ENCODE measurements at regions not wholly inside any gene's neighbourhood (a gene's known extent, or its start where the extent isn't known, plus 50 kb on each side); places are given as distances from the start of the nearest gene placed in this dataset.

DNA sequence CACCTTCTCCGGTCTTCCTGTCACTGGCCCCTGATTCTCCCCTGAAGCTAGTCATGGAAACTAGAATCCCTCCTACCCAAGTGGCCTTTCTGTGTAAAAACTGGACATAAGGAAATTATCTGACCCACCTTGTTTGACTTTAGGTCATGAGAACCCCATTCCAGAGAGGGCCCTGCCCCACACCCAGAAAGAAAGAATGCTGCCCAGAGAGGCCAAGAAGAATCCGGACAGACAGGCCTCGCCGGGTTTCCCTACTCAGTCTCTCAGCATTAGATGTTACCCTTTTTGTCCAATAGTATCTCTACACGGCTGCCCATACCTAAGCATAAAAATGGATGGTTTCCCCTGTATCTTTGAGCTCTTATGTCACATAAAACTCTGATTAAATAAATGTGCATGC lies 83.3 kb upstream of the HELT start:
- Histone ChIP-seq H3K27ac (ENCODE audit: low read length) (no peak overlapping the region), H3K9me3 (ENCODE audit: control insufficient read depth in 1 of 2, low read length in 2 of 2) (no peaks in the 10 kb centered on the region), H3K4me1 (ENCODE audit: control insufficient read depth in 1 of 2, insufficient read depth in 2 of 2, low read length in 2 of 2) (no peaks in the 10 kb centered on the region), H3K4me3 (ENCODE audit: low read depth in 1 of 2, low read length in 2 of 2) (no peak overlapping the region), H3K36me3 (ENCODE audit: control insufficient read depth in 1 of 2, insufficient read depth in 2 of 2, low read length in 2 of 2) (no peaks in the 10 kb centered on the region), H3K27me3 (ENCODE audit: low read depth, low read length) (no peaks in the 10 kb centered on the region)

DNA sequence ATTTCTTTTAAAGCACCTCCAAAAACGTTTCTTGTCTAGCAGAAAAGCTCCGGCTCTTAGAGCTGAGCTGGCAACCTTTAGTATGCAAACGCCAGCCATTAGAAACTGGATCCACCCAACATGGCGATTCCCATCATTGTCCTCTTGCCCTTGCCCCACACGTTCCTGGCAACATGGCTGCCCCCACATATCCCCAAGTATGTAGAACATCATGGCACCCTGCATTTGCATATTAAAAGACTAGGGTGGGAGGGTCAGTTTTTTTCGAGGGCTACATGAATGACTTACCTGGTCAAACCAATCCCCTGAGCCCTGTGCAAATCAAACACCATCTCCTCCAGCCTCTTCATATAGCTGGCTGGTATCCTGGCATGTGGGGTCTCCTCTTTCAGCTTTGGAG lies 82.2 kb upstream of the HELT start:
- H3K4me3 ChIP-seq (ENCODE audit: low read depth in 1 of 2, low read length in 2 of 2): no peak overlapping the region

DNA sequence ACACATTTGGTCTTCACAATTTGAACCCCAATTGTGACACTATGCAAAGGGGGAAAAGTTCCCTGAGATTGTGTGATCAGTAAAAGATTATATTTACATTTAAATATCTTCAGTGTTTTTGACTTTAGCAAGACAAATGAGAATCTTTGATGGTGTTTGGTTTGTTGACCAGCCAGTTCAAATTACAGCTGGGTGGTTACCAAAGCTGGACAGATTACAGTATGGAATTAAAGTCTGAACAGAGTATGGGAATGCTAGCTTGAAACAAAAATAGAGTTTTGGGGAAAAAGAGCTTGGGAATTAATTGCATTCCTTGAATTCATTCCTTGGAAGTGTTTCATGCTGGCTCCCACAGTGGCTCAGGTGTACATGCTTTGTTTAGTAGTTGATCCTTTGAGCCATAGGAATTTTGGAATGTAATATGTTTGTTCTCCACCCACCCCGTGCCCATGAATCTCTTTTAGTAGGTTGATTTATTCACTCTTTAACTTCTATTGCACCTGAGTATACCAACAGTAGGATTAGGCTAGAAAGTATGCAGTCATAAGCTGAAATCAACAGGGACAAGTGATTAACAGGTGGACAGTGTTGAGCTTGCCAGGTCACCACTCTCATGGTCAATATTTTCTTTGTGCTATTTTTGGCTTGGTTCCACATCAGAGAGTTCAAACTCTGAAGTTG lies 81.1 kb upstream of the HELT start:
- Histone ChIP-seq H3K27me3 (ENCODE audit: low read depth, low read length) (no peaks in the 10 kb centered on the region), H3K4me1 (ENCODE audit: control insufficient read depth in 1 of 2, insufficient read depth in 2 of 2, low read length in 2 of 2) (no peaks in the 10 kb centered on the region), H3K4me3 (ENCODE audit: low read depth in 1 of 2, low read length in 2 of 2) (no peak overlapping the region), H3K27ac (ENCODE audit: low read length) (no peak overlapping the region), H3K36me3 (ENCODE audit: control insufficient read depth in 1 of 2, insufficient read depth in 2 of 2, low read length in 2 of 2) (no peaks in the 10 kb centered on the region), H3K9me3 (ENCODE audit: control insufficient read depth in 1 of 2, low read length in 2 of 2) (no peaks in the 10 kb centered on the region)

More for the DNA sequence above, 82.2 kb upstream of the HELT start:
- Histone ChIP-seq H3K4me1 (ENCODE audit: control insufficient read depth in 1 of 2, insufficient read depth in 2 of 2, low read length in 2 of 2) (no peaks in the 10 kb centered on the region), H3K9me3 (ENCODE audit: control insufficient read depth in 1 of 2, low read length in 2 of 2) (no peaks in the 10 kb centered on the region), H3K36me3 (ENCODE audit: control insufficient read depth in 1 of 2, insufficient read depth in 2 of 2, low read length in 2 of 2) (no peaks in the 10 kb centered on the region), H3K27me3 (ENCODE audit: low read depth, low read length) (no peaks in the 10 kb centered on the region), H3K27ac (ENCODE audit: low read length) (no peak overlapping the region)

DNA sequence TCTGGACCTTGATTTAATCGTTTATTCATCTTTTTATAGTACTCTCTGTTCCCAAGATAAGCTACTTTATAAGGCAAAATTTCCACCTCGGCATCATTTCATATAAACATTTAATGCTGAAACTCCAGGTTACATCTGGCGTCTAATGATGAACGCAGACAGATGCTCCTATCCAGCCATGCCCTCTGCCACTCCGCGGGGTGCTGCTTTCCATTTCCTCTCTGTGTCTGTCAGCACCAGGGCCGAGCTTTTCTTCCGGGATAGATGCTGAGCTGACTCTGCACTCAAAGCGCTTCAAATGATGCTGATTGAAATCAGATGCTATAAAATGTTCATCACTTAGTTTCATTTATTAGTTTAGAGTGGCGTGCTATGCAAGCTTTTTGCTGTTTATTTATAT lies 80.5 kb upstream of the HELT start:
- H3K27ac ChIP-seq (ENCODE audit: low read length): no peak overlapping the region
- no peaks in the 10 kb centered on the region for H3K27me3 ChIP-seq (ENCODE audit: low read depth, low read length)
- no peaks in the 10 kb centered on the region for H3K9me3 ChIP-seq (ENCODE audit: control insufficient read depth in 1 of 2, low read length in 2 of 2)
- H3K36me3 ChIP-seq (ENCODE audit: control insufficient read depth in 1 of 2, insufficient read depth in 2 of 2, low read length in 2 of 2): no peaks in the 10 kb centered on the region
- H3K4me3 ChIP-seq (ENCODE audit: low read depth in 1 of 2, low read length in 2 of 2): no peak overlapping the region
- H3K4me1 ChIP-seq (ENCODE audit: control insufficient read depth in 1 of 2, insufficient read depth in 2 of 2, low read length in 2 of 2): no peaks in the 10 kb centered on the region

DNA sequence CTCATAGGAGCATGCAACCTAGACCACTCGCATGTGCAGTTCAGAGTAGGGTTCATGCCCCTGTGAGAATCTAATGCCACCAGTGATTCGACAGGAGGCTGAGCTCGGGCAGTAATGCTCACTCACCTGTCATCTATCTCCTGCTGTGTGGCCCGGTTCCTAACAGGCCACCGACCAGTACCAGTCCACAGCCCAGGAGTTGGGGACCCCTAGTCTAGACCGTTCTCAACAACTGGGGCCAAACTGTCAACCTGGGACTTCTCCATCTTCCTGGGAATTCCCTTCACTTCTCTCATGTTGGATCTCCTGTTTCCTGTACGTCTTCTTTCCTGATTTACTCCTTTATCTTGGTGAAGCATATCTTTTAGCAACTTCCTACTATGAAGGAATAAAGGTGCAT lies 79.4 kb upstream of the HELT start:
- Histone ChIP-seq H3K9me3 (ENCODE audit: control insufficient read depth in 1 of 2, low read length in 2 of 2) (no peaks in the 10 kb centered on the region), H3K36me3 (ENCODE audit: control insufficient read depth in 1 of 2, insufficient read depth in 2 of 2, low read length in 2 of 2) (no peaks in the 10 kb centered on the region), H3K4me3 (ENCODE audit: low read depth in 1 of 2, low read length in 2 of 2) (no peak overlapping the region), H3K27ac (ENCODE audit: low read length) (no peak overlapping the region), H3K4me1 (ENCODE audit: control insufficient read depth in 1 of 2, insufficient read depth in 2 of 2, low read length in 2 of 2) (no peaks in the 10 kb centered on the region), H3K27me3 (ENCODE audit: low read depth, low read length) (no peaks in the 10 kb centered on the region)

DNA sequence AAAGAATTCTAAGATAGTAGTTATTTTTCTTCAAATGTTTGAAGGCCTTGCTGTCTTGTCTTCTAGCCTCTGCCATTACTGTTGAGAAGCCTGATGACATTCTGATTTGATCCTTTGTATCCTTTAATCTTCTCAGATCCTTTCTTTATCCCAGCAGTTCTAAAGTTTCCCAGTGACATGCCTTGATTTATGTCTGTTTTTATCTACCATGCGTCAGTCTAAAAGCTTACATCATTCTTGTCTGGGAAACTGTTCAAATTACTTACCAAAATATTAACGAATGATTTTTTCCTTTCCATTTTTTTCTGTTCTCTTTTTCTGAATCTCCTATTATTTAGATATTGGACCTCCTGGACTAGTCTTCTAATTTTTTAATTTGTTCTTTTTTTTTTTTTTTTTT lies 78.3 kb upstream of the HELT start:
- H3K36me3 ChIP-seq (ENCODE audit: control insufficient read depth in 1 of 2, insufficient read depth in 2 of 2, low read length in 2 of 2): no peaks in the 10 kb centered on the region
- H3K27me3 ChIP-seq (ENCODE audit: low read depth, low read length): no peaks in the 10 kb centered on the region
- no peaks in the 10 kb centered on the region for H3K4me1 ChIP-seq (ENCODE audit: control insufficient read depth in 1 of 2, insufficient read depth in 2 of 2, low read length in 2 of 2)
- no peak overlapping the region for H3K27ac ChIP-seq (ENCODE audit: low read length)
- no peaks in the 10 kb centered on the region for H3K9me3 ChIP-seq (ENCODE audit: control insufficient read depth in 1 of 2, low read length in 2 of 2)
- no peak overlapping the region for H3K4me3 ChIP-seq (ENCODE audit: low read depth in 1 of 2, low read length in 2 of 2)

DNA sequence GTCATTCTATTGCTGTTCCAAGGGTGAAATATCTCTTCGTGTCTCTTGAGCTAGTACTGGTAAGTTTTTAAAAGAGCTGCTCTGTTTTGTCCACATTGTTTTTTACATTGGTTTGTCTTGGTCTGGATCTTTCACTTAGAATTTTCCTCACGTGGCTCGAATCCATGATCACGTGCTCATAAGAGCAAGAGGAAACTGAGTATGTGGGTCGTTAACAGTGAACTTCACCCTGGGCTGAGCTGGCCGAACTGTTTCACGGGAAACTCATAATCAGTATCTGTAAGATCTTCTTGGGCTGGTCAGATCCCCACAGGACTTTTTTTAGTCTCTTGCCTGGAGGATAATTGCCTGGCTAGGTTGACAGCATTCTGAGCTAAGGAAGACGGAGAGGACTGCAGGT lies 77.8 kb upstream of the HELT start:
- no peak overlapping the region for H3K4me3 ChIP-seq (ENCODE audit: low read depth in 1 of 2, low read length in 2 of 2)
- H3K36me3 ChIP-seq (ENCODE audit: control insufficient read depth in 1 of 2, insufficient read depth in 2 of 2, low read length in 2 of 2): no peaks in the 10 kb centered on the region
- H3K4me1 ChIP-seq (ENCODE audit: control insufficient read depth in 1 of 2, insufficient read depth in 2 of 2, low read length in 2 of 2): no peaks in the 10 kb centered on the region
- no peaks in the 10 kb centered on the region for H3K9me3 ChIP-seq (ENCODE audit: control insufficient read depth in 1 of 2, low read length in 2 of 2)
- H3K27ac ChIP-seq (ENCODE audit: low read length): no peak overlapping the region
- H3K27me3 ChIP-seq (ENCODE audit: low read depth, low read length): no peaks in the 10 kb centered on the region

DNA sequence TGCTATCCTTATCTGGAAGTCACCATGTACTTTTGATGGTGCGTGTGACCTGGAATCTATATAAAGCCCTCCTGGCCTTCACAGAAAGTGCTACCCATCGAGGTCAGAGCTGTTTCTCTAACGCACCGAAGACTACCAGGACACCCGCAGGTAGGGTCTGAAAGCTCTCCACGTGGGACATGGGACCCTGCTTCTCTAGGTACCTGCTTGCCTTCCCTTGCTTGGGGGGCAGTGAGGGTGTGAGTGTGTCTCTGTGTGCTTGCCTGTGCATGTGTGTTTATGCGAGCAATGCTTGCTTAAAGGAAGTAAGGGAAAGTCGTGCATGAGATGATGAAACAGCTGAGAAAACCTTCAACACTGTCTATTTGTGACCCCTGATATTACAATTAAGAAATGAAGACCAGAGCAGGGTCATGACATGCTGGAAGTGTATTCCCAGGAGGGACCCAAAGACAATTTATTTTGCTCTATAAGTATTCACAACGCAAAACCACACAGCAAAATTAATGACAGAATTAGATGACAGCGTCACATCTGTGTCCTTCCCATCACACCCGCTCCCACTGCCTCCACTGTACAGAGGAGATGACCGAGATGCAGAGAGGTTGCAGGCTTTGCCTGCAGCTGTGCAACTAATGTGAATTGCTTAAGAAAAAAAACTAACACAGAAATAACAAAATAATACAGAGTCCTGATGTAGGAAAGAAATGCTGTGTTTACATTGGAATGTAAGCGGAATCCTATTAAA lies 76.4 kb upstream of the HELT start:
- no peaks in the 10 kb centered on the region for H3K27me3 ChIP-seq (ENCODE audit: low read depth, low read length)
- no peaks in the 10 kb centered on the region for H3K9me3 ChIP-seq (ENCODE audit: control insufficient read depth in 1 of 2, low read length in 2 of 2)
- no peaks in the 10 kb centered on the region for H3K4me1 ChIP-seq (ENCODE audit: control insufficient read depth in 1 of 2, insufficient read depth in 2 of 2, low read length in 2 of 2)
- H3K36me3 ChIP-seq (ENCODE audit: control insufficient read depth in 1 of 2, insufficient read depth in 2 of 2, low read length in 2 of 2): no peaks in the 10 kb centered on the region
- no peak overlapping the region for H3K4me3 ChIP-seq (ENCODE audit: low read depth in 1 of 2, low read length in 2 of 2)
- H3K27ac ChIP-seq (ENCODE audit: low read length): no peak overlapping the region

DNA sequence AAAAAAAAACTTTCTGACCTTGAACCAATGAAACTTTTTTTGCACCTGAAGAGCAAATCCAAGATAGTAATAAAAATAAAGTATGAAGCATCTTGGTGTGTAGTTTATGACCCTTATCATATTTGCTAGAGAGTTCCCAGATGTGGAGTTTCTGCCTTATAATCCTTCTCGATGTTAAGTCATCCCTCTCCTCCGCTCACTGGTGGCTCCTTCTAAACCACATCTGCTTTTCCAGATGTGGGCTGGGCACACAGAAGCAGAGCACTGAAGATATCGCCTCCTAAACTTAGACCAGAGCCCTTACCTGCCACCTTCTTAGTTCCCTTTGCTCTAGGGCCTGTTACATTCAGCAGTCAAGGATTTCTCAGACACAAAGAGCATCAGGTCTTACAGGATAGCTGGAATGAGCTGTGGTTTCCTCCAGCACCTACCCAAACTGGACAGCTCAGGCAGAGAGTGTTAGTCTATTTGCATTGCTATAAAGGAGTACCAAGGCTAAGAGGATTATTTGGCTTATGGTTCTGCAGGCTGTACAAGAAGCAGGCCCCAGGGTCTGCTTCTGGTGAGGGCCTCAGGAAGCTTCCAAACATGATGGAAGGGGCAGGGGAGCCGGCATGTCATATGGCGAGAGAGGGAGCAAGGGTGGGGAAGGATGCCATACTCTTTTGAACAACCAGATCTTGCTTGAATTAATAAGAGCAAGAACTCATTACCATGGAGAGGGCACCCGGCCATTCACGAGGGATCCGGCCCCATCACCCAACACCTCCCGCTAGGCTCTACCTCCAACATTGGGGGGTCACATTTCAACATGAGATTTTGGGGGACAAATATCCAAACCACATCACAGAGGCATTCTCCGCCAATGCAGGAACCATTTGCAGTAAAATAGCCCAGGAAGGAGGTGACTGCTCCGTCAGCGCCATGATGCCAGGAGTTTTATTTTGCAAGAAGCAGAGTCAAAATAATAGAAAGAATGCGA lies 75.6 kb upstream of the HELT start:
- H3K27ac ChIP-seq (ENCODE audit: low read length): no peak overlapping the region
- H3K9me3 ChIP-seq (ENCODE audit: control insufficient read depth in 1 of 2, low read length in 2 of 2): no peaks in the 10 kb centered on the region
- no peaks in the 10 kb centered on the region for H3K4me1 ChIP-seq (ENCODE audit: control insufficient read depth in 1 of 2, insufficient read depth in 2 of 2, low read length in 2 of 2)
- H3K4me3 ChIP-seq (ENCODE audit: low read depth in 1 of 2, low read length in 2 of 2): no peak overlapping the region
- H3K27me3 ChIP-seq (ENCODE audit: low read depth, low read length): no peaks in the 10 kb centered on the region
- no peaks in the 10 kb centered on the region for H3K36me3 ChIP-seq (ENCODE audit: control insufficient read depth in 1 of 2, insufficient read depth in 2 of 2, low read length in 2 of 2)

DNA sequence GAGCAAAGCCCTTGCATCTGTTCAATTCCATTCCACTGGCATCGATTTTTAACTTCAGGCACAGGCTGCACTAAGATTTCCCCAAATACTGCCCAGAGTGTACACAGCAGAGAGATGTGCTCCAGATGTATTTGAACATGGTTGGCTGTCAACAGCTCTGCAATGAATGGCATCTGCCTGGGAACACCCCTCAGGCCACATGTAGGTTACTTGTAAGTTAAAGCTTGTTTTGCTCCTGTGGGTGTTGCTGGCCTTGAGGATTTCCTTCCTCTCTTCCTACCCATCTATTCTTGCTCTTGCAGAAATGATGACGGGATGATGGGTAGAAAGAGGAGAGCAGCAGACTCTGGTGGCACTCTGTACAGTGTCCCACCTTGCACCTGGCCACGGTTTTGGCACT lies 69.3 kb upstream of the HELT start:
- Histone ChIP-seq H3K4me3 (ENCODE audit: low read depth in 1 of 2, low read length in 2 of 2) (no peak overlapping the region), H3K9me3 (ENCODE audit: control insufficient read depth in 1 of 2, low read length in 2 of 2) (no peaks in the 10 kb centered on the region), H3K27ac (ENCODE audit: low read length) (no peak overlapping the region), H3K4me1 (ENCODE audit: control insufficient read depth in 1 of 2, insufficient read depth in 2 of 2, low read length in 2 of 2) (no peaks in the 10 kb centered on the region), H3K27me3 (ENCODE audit: low read depth, low read length) (no peaks in the 10 kb centered on the region), H3K36me3 (ENCODE audit: control insufficient read depth in 1 of 2, insufficient read depth in 2 of 2, low read length in 2 of 2) (no peaks in the 10 kb centered on the region)

DNA sequence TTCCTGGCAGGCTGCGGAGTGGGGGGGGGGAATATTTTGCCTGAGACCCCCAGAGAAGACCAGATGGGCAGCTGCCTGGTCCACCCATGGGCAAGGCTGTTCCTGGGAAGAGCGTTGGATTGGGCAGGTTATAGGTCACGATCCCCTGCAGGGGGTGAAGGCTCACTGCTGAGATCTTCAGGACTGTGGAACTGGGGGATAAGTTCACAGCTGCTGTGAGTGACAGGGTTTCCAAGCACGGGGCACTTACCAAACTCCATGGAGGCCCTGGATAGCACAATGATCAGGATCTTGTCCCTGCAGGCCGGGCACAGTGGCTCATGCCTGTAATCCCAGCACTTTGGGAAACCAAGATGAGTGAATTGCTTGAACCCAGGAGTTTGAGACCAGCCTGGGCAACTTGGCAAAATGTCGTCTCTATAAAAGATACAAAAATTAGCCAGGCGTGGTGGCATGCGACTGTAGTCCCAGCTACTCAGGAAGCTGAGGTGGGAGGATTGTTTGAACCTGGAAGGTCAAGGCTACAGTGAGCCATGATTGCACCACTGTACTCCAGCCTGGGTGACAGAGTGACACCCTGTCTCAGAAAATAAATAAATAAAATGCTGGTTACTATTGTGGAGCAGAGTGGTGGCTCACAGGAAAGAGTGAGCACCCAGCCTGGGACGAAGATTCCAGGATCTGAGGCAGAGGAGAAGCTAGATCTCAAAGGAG lies 68.0 kb upstream of the HELT start:
- Histone ChIP-seq H3K4me3 (ENCODE audit: low read depth in 1 of 2, low read length in 2 of 2) (no peak overlapping the region), H3K9me3 (ENCODE audit: control insufficient read depth in 1 of 2, low read length in 2 of 2) (no peaks in the 10 kb centered on the region), H3K4me1 (ENCODE audit: control insufficient read depth in 1 of 2, insufficient read depth in 2 of 2, low read length in 2 of 2) (no peaks in the 10 kb centered on the region), H3K27ac (ENCODE audit: low read length) (no peak overlapping the region), H3K36me3 (ENCODE audit: control insufficient read depth in 1 of 2, insufficient read depth in 2 of 2, low read length in 2 of 2) (no peaks in the 10 kb centered on the region), H3K27me3 (ENCODE audit: low read depth, low read length) (no peaks in the 10 kb centered on the region)

All from muscle layer of duodenum (tissue), 2 donors.